PC-3 (cell line): ENCODE measurements at regions not wholly inside any gene's neighbourhood (a gene's known extent, or its start where the extent isn't known, plus 50 kb on each side); places are given as distances from the start of the nearest gene placed in this dataset.

Source experiments
- CTCF ChIP-seq: fragments of 300-600 bp; sonication (generic); conservative IDR thresholded peaks from 2 replicates; pipeline ENCODE4 v1.5.1; 2017; ENCODE audit warnings: antibody characterized with exemption, low read depth, mild to moderate bottlenecking, low read length
- EZH2 ChIP-seq: fragments of 300-600 bp; sonication (generic); IDR thresholded peaks from one replicate; pipeline ENCODE4 v1.6.1; 2017; ENCODE audit warnings: antibody characterized with exemption, mild to moderate bottlenecking, low read length; ENCODE audit not compliant: unreplicated experiment

- TF ChIP-seq CTCF, result no peak
- TF ChIP-seq EZH2, result no peak
Measured at GRCh38 chr2:2773692-2774091, 442.6 kb upstream of the MYT1L start.
